ENCODE measurements at regions not wholly inside any gene's neighbourhood (a gene's known extent, or its start where the extent isn't known, plus 50 kb on each side); places are given as distances from the start of the nearest gene placed in this dataset.

- TF ChIP-seq ZNF121 (CRISPR knock-in tag; IDR thresholded peaks at IDR 0.05) (no peak), STAT6 (CRISPR knock-in tag; conservative IDR thresholded peaks at IDR 0.05; ENCODE audit: low read depth) (no peak), E2F1 (CRISPR knock-in tag; IDR thresholded peaks at IDR 0.05) (no peak), ZSCAN18 (CRISPR knock-in tag; IDR thresholded peaks at IDR 0.05) (no peak), CTCF (IDR thresholded peaks at IDR 0.05) (no peak), NR2C2 (CRISPR knock-in tag; IDR thresholded peaks at IDR 0.05) (no peak), PREB (CRISPR knock-in tag; IDR thresholded peaks at IDR 0.05; ENCODE audit: borderline replicate concordance) (no peak)
These were observed 365.4 kb upstream of the DUSP10 start for GRCh38 chr1:222107267-222107666.

All from WTC11 (cell line).